ENCODE measurements at regions not wholly inside any gene's neighbourhood (a gene's known extent, or its start where the extent isn't known, plus 50 kb on each side); places are given as distances from the start of the nearest gene placed in this dataset.
"Not testable (repeated sequence)": the region's sequence is repeated elsewhere in the genome, so short reads cannot be mapped to it uniquely, and the experiment has no call there.

DNA sequence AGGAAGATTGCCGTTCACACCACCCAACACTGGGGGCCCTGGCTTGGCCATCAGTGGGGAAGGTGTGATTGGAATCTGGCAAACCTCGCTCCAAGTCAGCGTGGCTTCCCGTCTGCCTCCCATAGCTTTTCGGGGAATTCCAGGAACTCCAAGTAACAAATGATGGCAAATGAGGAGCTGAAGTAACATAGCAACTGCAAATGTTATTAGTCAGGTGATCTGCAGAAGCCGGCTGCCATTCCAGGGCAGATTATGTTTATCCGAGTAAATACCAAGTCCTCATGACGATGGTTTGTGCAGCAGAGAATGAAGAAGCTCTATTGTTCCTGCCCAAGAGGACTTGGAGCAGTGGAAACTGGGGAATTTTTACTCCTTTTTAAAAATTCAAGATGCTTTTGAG lies 270.5 kb upstream of the PODXL start:
- Histone ChIP-seq H3K9me3 (replicated peaks; ENCODE audit: control insufficient read depth, insufficient read depth, low read length) (no peaks in the 10 kb centered on the region), H3K4me2 (ENCODE audit: insufficient read depth, low read length) (no peak overlapping the region), H3K36me3 (ENCODE audit: control insufficient read depth in 2 of 2, extremely low read depth in 1 of 2, insufficient read depth in 2 of 2, low read length in 2 of 2) (no peaks in the 10 kb centered on the region), H3K27me3 (ENCODE audit: control insufficient read depth in 2 of 2, insufficient read depth in 2 of 2, low read length in 2 of 2) (peaks cover 3 to 4% of the 10 kb centered on the region in 2 experiments), H3K4me1 (ENCODE audit: control insufficient read depth, extremely low read depth, insufficient read depth, low read length) (no peaks in the 10 kb centered on the region), H3K9ac (replicated peaks; ENCODE audit: extremely low read depth, insufficient read depth, low read length) (no peak overlapping the region), H3K4me3 (replicated peaks in 1 of 3; ENCODE audit: insufficient read depth in 1 of 3, low read depth in 1 of 3, low read length in 3 of 3) (no peak overlapping the region), H2AFZ (ENCODE audit: low read depth, low read length) (no peak overlapping the region), H3K27ac (ENCODE audit: insufficient read depth, low read depth, low read length) (no peak overlapping the region), H3K9me1 (replicated peaks; ENCODE audit: control insufficient read depth, extremely low read depth, insufficient read depth, low read length) (no peaks in the 10 kb centered on the region), H3K79me2 (ENCODE audit: control insufficient read depth, insufficient read depth, low read length) (no peaks in the 10 kb centered on the region), H4K20me1 (replicated peaks; ENCODE audit: control insufficient read depth, extremely low read depth, insufficient read depth, low read length) (no peaks in the 10 kb centered on the region)
- DNase-seq (ENCODE audit: low read depth, low spot score) = no peak
- POLR2A ChIA-PET = no interaction called here
- TF ChIP-seq POLR2AphosphoS5 (IDR thresholded peaks at IDR 0.05; ENCODE audit: insufficient read depth, low read depth, low read length) (no peak), GATA2 (IDR thresholded peaks at IDR 0.05; ENCODE audit: insufficient read depth, insufficient read length, low read depth, low read length) (no peak), CTCF (IDR thresholded peaks at IDR 0.05; ENCODE audit: extremely low read depth in 1 of 2, insufficient read depth in 1 of 2, low read depth in 1 of 2, low read length in 2 of 2) (no peak), MYC (IDR thresholded peaks at IDR 0.05; ENCODE audit: low read depth, low read length) (no peak), JUN (IDR thresholded peaks at IDR 0.05; ENCODE audit: borderline replicate concordance, insufficient read depth, insufficient read length, low read depth) (no peak), POLR2A (IDR thresholded peaks at IDR 0.05; ENCODE audit: low read depth, low read length) (no peak), EZH2 (IDR thresholded peaks at IDR 0.05; ENCODE audit: borderline replicate concordance, low read depth, low read length, severe bottlenecking) (no peak), FOS (IDR thresholded peaks at IDR 0.05; ENCODE audit: borderline replicate concordance, insufficient read depth, low read length) (no peak)
- TF ChIP-seq, protein P1, sequence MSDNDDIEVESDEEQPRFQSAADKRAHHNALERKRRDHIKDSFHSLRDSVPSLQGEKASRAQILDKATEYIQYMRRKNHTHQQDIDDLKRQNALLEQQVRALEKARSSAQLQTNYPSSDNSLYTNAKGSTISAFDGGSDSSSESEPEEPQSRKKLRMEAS (IDR thresholded peaks at IDR 0.05; ENCODE audit: insufficient read depth, insufficient read length) = no peak
- dilution Hi-C loops (cut with MboI; ENCODE audit: extremely low pct_ligation_motif_present, low sequenced_read_pairs) = no loop called here
- CTCF ChIA-PET = interaction anchor here (1.0 to 2.4 kb wide), 2 partner anchors 9 to 32 kb away, joined by 3 to 9 read pairs; no protein-coding TSS in a partner anchor
- intact Hi-C loops (cut with micrococcal nuclease) = no loop called here
- no peak for FAIRE-seq
- BruUV-seq (replicated peaks) = no TSS peak

- H3K4me2 ChIP-seq (ENCODE audit: insufficient read depth, low read length); H2AFZ ChIP-seq (ENCODE audit: low read depth, low read length); H3K27me3 ChIP-seq (ENCODE audit: control insufficient read depth in 2 of 2, insufficient read depth in 2 of 2, low read length in 2 of 2); H3K27ac ChIP-seq (ENCODE audit: insufficient read depth, low read depth, low read length); H3K4me3 ChIP-seq (replicated peaks in 1 of 3; ENCODE audit: insufficient read depth in 1 of 3, low read depth in 1 of 3, low read length in 3 of 3); POLR2A ChIA-PET; dilution Hi-C loops (cut with MboI; ENCODE audit: extremely low pct_ligation_motif_present, low sequenced_read_pairs); CTCF ChIA-PET; DNase-seq (ENCODE audit: low read depth, low spot score); H3K36me3 ChIP-seq (ENCODE audit: control insufficient read depth in 2 of 2, extremely low read depth in 1 of 2, insufficient read depth in 2 of 2, low read length in 2 of 2); H4K20me1 ChIP-seq (replicated peaks; ENCODE audit: control insufficient read depth, extremely low read depth, insufficient read depth, low read length); BruUV-seq (replicated peaks); intact Hi-C loops (cut with micrococcal nuclease); H3K9me1 ChIP-seq (replicated peaks; ENCODE audit: control insufficient read depth, extremely low read depth, insufficient read depth, low read length); FAIRE-seq; H3K4me1 ChIP-seq (ENCODE audit: control insufficient read depth, extremely low read depth, insufficient read depth, low read length); H3K79me2 ChIP-seq (ENCODE audit: control insufficient read depth, insufficient read depth, low read length); H3K9ac ChIP-seq (replicated peaks; ENCODE audit: extremely low read depth, insufficient read depth, low read length); H3K9me3 ChIP-seq (replicated peaks; ENCODE audit: control insufficient read depth, insufficient read depth, low read length): not testable (repeated sequence)
Measured at GRCh38 chr7:131823961-131824440, 267.6 kb upstream of the PODXL start.
